ENCODE measurements at regions not wholly inside any gene's neighbourhood (a gene's known extent, or its start where the extent isn't known, plus 50 kb on each side); places are given as distances from the start of the nearest gene placed in this dataset.

DNA sequence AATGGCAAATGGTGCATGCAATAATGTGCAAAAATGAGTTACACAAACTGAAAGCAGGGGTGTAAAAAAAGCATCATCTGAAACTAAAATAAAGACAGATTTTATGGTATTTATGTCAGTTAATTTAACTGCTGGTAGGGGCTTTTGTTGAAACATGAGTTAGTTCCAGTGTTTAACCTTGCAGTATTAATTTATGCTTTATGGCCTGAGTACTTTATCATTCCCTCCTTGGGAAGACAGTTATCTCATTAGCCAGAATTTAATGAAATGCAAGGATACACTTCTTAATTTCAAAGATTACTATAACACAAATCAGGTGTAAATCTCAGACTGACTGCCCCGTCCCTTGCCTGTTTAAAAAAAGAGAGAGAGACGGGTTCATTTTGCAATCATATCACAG is 240.1 kb upstream of the MEIS2 start:
- TF ChIP-seq, protein P1, sequence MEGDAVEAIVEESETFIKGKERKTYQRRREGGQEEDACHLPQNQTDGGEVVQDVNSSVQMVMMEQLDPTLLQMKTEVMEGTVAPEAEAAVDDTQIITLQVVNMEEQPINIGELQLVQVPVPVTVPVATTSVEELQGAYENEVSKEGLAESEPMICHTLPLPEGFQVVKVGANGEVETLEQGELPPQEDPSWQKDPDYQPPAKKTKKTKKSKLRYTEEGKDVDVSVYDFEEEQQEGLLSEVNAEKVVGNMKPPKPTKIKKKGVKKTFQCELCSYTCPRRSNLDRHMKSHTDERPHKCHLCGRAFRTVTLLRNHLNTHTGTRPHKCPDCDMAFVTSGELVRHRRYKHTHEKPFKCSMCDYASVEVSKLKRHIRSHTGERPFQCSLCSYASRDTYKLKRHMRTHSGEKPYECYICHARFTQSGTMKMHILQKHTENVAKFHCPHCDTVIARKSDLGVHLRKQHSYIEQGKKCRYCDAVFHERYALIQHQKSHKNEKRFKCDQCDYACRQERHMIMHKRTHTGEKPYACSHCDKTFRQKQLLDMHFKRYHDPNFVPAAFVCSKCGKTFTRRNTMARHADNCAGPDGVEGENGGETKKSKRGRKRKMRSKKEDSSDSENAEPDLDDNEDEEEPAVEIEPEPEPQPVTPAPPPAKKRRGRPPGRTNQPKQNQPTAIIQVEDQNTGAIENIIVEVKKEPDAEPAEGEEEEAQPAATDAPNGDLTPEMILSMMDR (IDR thresholded peaks at IDR 0.05) = no peak
- TF ChIP-seq POLR2A (IDR thresholded peaks at IDR 0.05; ENCODE audit: low read length) = no peak
- no peak for TF ChIP-seq EP300 (IDR thresholded peaks at IDR 0.05)
- no peak for TF ChIP-seq FOXS1 (CRISPR knock-in tag; IDR thresholded peaks at IDR 0.05)
- no peak for TF ChIP-seq CEBPB (IDR thresholded peaks at IDR 0.05)
- TF ChIP-seq SMC3 (IDR thresholded peaks at IDR 0.05) = no peak
- TF ChIP-seq, protein P2, sequence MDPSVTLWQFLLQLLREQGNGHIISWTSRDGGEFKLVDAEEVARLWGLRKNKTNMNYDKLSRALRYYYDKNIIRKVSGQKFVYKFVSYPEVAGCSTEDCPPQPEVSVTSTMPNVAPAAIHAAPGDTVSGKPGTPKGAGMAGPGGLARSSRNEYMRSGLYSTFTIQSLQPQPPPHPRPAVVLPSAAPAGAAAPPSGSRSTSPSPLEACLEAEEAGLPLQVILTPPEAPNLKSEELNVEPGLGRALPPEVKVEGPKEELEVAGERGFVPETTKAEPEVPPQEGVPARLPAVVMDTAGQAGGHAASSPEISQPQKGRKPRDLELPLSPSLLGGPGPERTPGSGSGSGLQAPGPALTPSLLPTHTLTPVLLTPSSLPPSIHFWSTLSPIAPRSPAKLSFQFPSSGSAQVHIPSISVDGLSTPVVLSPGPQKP (IDR thresholded peaks at IDR 0.05; ENCODE audit: low read depth, low read length) = no peak
- TF ChIP-seq PHF8 (IDR thresholded peaks at IDR 0.05; ENCODE audit: borderline replicate concordance, low read depth) = no peak
- no peak for TF ChIP-seq MAZ (IDR thresholded peaks at IDR 0.05; ENCODE audit: borderline replicate concordance, low read depth, low read length)
- TF ChIP-seq, protein P3, sequence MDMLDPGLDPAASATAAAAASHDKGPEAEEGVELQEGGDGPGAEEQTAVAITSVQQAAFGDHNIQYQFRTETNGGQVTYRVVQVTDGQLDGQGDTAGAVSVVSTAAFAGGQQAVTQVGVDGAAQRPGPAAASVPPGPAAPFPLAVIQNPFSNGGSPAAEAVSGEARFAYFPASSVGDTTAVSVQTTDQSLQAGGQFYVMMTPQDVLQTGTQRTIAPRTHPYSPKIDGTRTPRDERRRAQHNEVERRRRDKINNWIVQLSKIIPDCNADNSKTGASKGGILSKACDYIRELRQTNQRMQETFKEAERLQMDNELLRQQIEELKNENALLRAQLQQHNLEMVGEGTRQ (IDR thresholded peaks at IDR 0.05) = no peak
- TF ChIP-seq RARB (CRISPR knock-in tag; IDR thresholded peaks at IDR 0.05) = no peak

All from A549 (cell line).